ENCODE measurements at regions not wholly inside any gene's neighbourhood (a gene's known extent, or its start where the extent isn't known, plus 50 kb on each side); places are given as distances from the start of the nearest gene placed in this dataset.

- no peak for TF ChIP-seq CEBPB (IDR thresholded peaks at IDR 0.05)
- TF ChIP-seq TEAD4 (IDR thresholded peaks at IDR 0.05), result no peak
- no peak for TF ChIP-seq TAF1 (IDR thresholded peaks at IDR 0.05; ENCODE audit: low read depth)
- no peak for TF ChIP-seq MAX (IDR thresholded peaks at IDR 0.05)
- no peak for TF ChIP-seq ZBTB7A (IDR thresholded peaks at IDR 0.05; ENCODE audit: low read depth)
- no peak for TF ChIP-seq EP300 (IDR thresholded peaks at IDR 0.05; ENCODE audit: borderline replicate concordance)
- TF ChIP-seq REST (IDR thresholded peaks at IDR 0.05; ENCODE audit: low read depth), result no peak
Observed at GRCh38 chr2:207437524-207438143, 92.1 kb upstream of the CREB1 start.

Data from Ishikawa (cell line).